ENCODE measurements at regions not wholly inside any gene's neighbourhood (a gene's known extent, or its start where the extent isn't known, plus 50 kb on each side); places are given as distances from the start of the nearest gene placed in this dataset.
"Not testable (repeated sequence)": the region's sequence is repeated elsewhere in the genome, so short reads cannot be mapped to it uniquely, and the experiment has no call there.

- DNase-seq, result no peak
Measured at GRCh38 chr7:36040679-36041078, 112.4 kb upstream of the EEPD1 start.

GRCh38 chr7:36044101-36044892 is 108.8 kb upstream of the EEPD1 start:
- DNase-seq, result no peak

GRCh38 chr7:36045326-36045725 is 107.7 kb upstream of the EEPD1 start:
- DNase-seq, result no peak

GRCh38 chr7:36045830-36046341 is 107.2 kb upstream of the EEPD1 start:
- no peak for DNase-seq

GRCh38 chr7:36047091-36047658 is 105.9 kb upstream of the EEPD1 start:
- DNase-seq, result no peak

GRCh38 chr7:36048141-36048901 is 104.7 kb upstream of the EEPD1 start:
- DNase-seq, result no peak

GRCh38 chr7:36048902-36049240 is 104.2 kb upstream of the EEPD1 start:
- DNase-seq, result no peak

- DNase-seq, result no peak
Measured at GRCh38 chr7:36051501-36051900, 101.6 kb upstream of the EEPD1 start.

GRCh38 chr7:36053589-36053988 is 99.5 kb upstream of the EEPD1 start:
- DNase-seq, result no peak

- no peak for DNase-seq
Measured at GRCh38 chr7:36054637-36055036, 98.4 kb upstream of the EEPD1 start.

GRCh38 chr7:36055207-36055606 is 97.8 kb upstream of the EEPD1 start:
- no peak for DNase-seq

GRCh38 chr7:36057323-36057722 is 95.7 kb upstream of the EEPD1 start:
- no peak for DNase-seq

- DNase-seq, result no peak
Measured at GRCh38 chr7:36058020-36058592, 94.9 kb upstream of the EEPD1 start.

- not testable (repeated sequence) for DNase-seq
Measured at GRCh38 chr7:36060388-36060787, 92.7 kb upstream of the EEPD1 start.

- DNase-seq, result no peak
Measured at GRCh38 chr7:36062154-36062815, 90.8 kb upstream of the EEPD1 start.

- no peak for DNase-seq
Measured at GRCh38 chr7:36064676-36065075, 88.4 kb upstream of the EEPD1 start.

GRCh38 chr7:36065563-36066342 is 87.3 kb upstream of the EEPD1 start:
- DNase-seq, result not testable (repeated sequence)

GRCh38 chr7:36066343-36066664 is 86.8 kb upstream of the EEPD1 start:
- no peak for DNase-seq

GRCh38 chr7:36070230-36070629 is 82.8 kb upstream of the EEPD1 start:
- no peak for DNase-seq

- DNase-seq, result no peak
Measured at GRCh38 chr7:36071605-36072004, 81.4 kb upstream of the EEPD1 start.

- DNase-seq, result no peak
Measured at GRCh38 chr7:36072620-36073019, 80.4 kb upstream of the EEPD1 start.

- no peak for DNase-seq
Measured at GRCh38 chr7:36075561-36075960, 77.5 kb upstream of the EEPD1 start.
